LoVo (cell line): ENCODE measurements at regions not wholly inside any gene's neighbourhood (a gene's known extent, or its start where the extent isn't known, plus 50 kb on each side); places are given as distances from the start of the nearest gene placed in this dataset.

Source experiments
- DNase-seq: peaks from one replicate; pipeline ENCODE4 v3.0.0-alpha.2; 2016; ENCODE audit warnings: low spot score

DNA sequence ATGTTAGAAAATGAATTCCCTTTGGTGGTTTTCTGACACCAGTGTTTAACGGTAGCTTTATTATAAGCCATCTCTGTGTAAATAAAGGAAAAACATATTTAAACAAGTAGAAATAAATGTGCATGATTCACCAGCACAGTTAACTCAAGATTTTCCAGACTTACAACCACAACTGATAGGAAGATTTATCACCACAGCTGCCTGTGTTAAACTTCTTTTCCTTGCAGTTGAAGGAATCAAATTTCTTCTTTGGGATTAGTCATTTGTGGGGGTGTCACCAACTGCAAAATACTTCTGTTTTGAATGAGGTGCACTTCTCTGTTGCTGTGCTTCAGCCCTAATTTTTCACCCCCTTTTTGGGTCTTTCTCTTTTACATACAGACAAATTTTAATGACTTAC lies 128.1 kb upstream of the STK26 start:
- DNase-seq = no peak

DNA sequence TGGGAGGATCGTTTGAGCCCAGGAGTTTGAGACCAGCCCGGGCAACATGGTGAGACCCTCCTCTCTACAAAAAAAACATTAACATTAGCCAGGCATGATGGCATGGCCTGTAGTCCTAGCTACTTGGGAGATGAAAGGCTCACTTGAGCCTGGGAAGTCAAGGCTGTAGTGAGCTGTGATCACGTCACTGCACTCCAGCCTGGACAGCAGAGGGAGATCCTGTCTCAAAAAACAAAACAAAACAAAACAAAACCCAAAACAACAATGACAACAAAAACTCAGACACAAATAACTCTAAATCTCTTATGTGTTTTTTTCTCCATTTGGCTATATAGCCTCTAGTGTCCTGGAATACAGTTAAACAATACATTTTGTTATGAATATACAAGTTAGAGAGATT lies 127.3 kb upstream of the STK26 start:
- DNase-seq = no peak

DNA sequence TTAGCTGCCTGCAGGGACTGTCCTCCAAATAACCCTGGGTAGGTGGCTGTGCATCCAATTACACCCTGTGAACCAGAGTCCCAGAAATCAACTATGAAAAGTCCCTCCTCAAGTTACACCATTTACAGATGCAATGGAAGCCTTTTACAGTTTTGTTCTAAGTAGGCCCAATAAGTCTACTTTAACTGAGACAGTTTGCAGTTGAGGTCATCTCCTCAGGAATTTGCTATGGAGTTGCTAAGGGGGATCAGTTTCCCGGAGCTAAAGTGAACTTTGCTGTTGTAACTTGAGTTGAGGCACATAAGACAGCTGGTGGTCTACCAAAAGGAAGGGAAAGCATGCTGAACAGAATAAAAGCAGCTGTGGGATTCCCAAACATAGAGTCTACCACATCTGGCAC lies 121.6 kb upstream of the STK26 start:
- no peak for DNase-seq

GRCh38 chrX:131907488-131908314 lies 115.4 kb upstream of the STK26 start:
- DNase-seq = no peak

- DNase-seq = no peak
Observed at GRCh38 chrX:131910586-131910985, 112.5 kb upstream of the STK26 start.

DNA sequence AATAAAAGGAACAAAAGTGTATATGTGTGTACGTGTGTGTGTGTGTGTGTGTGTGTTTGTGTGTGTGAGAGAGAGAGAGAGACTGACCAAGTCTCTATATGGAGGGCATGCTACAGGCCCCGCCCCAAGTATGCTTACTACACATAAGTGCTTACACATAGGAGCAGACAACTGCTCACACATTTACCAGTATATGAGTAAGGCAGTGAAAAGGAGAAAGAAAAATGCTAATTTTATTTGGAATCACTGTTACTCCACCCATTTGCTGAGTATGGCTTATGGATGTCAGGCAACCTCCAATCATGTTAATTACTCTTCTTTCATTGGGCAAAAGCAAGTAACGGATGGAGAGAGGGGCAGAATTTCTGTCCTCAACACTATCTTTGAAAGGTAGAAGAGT lies 107.6 kb upstream of the STK26 start:
- DNase-seq = no peak

DNA sequence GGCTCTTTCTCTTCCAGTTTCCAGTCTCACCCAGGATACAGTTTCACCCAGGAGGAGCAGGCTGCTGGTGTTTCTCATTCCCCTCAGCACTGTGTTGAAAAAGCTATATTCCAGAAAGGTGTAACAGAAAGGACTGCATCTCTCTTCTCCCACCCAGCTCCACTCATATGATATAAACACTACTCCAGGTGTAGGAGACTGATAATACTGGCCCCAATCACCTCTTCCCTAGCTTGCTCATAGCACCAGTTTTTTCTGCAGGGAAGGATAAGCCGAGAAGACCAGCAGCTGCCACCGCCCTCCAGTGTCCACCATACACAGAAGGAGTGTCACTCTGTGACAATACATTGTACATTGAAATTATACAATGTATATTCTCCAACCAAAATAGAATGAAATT lies 105.5 kb upstream of the STK26 start:
- no peak for DNase-seq

- DNase-seq = no peak
Observed at GRCh38 chrX:131918839-131919238, 104.3 kb upstream of the STK26 start.

DNA sequence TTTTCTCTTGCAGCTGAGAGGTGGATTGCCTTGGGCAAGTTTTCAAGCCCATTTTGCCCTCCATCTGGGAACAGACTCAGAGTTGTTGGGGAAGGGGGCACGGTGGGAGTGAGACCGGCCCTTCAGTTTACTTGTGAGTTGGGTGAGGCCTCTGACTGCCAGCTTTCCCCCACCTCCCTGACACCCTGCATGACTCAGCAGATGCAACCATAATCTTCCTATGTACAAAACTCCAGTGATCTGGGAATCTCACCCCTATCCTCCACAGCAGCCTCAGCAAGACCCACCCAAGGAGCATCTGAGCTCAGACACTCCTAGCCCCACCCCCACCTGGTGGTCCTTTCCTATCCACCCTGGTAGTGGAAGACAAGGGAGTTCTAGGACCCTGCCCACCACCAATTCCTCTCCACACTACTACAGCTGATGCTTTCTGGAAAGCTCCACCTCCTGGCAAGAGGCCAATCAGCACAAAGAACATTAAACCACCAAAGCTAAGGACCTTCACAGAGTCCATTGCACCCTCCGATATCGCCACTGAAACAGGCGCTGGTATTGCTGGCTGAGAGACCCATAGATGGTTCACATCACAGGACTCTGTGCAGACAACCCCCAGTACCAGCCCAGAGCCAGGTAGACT lies 99.4 kb upstream of the STK26 start:
- no peak for DNase-seq

GRCh38 chrX:131938749-131939148 lies 84.4 kb upstream of the STK26 start:
- no peak for DNase-seq

DNA sequence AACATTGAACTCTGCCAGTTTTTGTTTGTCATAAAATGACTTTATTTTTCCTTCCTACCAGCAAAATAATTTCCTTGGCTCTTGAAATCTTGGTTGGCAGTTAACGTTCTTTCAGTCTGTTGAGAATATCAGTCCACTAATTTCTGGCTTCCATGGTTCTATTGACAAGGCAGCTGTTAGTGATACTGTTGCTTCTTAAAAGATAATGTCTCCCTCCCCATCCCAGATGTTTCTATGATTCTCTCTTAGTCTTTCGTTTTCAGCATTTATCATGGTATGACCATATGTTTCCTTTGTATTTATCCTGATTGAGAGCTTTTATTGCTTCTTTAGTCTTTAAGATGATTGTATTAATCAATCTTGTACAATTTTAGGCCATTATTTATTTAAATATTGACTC lies 81.1 kb upstream of the STK26 start:
- no peak for DNase-seq

DNA sequence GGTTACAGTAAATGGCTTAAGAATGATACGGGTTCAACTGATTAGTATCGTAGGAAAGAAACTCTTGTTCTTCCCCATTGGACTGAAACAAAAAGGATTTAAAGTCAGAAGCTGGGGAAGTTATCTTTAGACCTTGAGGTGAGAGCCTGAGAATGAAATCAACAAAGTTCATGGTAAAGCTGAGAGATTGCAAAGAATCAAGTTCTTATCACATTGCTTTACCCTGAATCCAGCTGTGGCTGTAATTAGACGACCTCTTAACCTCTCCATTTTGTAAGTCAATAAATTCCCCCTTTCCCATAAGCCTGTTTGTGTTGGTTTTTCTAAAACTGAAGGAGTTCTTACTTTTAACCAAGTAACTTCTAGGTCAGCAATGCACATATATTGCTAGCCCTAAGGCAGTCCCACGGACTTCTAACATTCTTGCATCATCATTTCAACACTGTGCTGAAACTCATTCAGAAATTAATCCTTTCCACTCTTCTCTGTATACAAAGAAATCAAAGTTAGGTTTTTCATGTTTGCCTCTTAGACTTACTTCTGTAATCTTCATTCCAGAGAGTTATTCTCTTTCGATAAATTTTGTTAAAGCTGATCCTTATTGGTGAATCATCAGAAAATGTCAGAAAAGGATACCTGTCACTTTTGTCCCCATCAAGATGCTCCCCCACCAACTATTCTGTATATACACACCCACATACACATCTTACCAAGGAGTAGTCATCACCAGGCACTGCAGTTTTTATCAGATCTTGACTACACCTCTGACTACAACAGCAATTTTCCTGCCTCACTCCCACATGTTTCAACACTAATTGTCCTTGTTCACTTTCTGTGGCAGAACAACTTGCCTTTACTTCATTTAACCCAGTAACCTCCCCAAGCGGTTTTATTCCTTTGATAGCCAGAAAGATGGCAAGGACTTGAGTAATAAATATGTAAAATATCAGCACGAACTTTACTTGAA lies 77.9 kb upstream of the STK26 start:
- no peak for DNase-seq

DNA sequence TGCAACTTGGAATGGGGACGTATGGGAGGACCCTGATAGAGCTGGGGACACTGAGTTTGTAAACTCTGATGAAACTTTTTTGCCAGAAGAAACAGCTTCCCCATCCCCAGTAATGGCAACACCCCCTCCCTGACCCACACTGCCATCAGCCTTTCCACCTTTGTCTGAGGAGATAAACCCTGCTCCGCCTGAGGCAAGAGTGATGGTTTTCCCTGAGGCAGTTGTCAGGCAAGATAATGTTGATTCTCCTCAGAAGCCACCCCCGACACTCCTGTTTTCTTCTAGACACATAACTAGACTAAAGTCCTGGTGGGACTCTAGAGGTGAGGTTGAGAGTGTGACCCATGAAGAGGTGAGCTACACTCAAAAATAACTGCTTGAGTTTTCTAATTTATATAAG lies 71.9 kb upstream of the STK26 start:
- DNase-seq = no peak

DNA sequence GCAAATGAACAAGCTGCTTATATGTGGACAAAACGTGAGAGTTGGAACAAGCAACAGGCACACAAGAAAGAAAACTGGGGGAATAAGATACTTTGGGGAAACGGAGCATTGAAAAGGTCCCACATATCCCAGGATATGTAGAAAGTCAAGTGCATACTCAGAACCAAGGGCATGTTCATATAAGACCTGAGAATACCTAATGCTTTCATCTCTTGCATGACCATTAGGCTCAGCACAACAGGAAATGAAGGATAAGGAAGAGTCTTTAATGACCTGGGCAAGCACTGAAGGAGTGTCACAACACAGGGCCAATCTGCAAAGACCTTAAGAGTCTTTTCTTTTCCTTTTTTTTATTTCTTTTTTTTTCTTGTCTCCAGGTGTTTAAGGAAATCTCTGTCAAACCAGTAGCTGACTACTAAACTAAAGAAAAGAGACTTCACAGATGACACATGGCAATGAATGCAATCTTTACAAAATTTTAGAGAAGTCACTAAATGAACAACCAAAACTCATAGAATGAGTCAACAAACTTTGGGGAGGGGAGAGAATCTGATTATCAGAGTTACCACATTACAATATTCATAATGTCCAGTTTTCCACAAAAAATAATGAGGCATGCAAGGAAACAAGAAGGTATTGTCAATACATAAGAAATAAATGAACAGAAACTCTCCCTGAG lies 67.9 kb upstream of the STK26 start:
- no peak for DNase-seq

- DNase-seq = no peak
Observed at GRCh38 chrX:131958724-131959123, 64.4 kb upstream of the STK26 start.

- no peak for DNase-seq
Observed at GRCh38 chrX:131970347-131970746, 52.8 kb upstream of the STK26 start.
